ENCODE measurements at regions not wholly inside any gene's neighbourhood (a gene's known extent, or its start where the extent isn't known, plus 50 kb on each side); places are given as distances from the start of the nearest gene placed in this dataset.

- TF ChIP-seq, protein P1, sequence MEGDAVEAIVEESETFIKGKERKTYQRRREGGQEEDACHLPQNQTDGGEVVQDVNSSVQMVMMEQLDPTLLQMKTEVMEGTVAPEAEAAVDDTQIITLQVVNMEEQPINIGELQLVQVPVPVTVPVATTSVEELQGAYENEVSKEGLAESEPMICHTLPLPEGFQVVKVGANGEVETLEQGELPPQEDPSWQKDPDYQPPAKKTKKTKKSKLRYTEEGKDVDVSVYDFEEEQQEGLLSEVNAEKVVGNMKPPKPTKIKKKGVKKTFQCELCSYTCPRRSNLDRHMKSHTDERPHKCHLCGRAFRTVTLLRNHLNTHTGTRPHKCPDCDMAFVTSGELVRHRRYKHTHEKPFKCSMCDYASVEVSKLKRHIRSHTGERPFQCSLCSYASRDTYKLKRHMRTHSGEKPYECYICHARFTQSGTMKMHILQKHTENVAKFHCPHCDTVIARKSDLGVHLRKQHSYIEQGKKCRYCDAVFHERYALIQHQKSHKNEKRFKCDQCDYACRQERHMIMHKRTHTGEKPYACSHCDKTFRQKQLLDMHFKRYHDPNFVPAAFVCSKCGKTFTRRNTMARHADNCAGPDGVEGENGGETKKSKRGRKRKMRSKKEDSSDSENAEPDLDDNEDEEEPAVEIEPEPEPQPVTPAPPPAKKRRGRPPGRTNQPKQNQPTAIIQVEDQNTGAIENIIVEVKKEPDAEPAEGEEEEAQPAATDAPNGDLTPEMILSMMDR (IDR thresholded peaks at IDR 0.05; ENCODE audit: poor library complexity): no peak
- no peak for TF ChIP-seq EZH2 (IDR thresholded peaks at IDR 0.05; ENCODE audit: borderline replicate concordance)
- no peak for TF ChIP-seq EZH2phosphoT487 (IDR thresholded peaks at IDR 0.05; ENCODE audit: low read depth, severe bottlenecking, unreplicated experiment)
Measured at GRCh38 chr13:90315061-90315460, 1032.4 kb upstream of the MIR17HG start.
